ENCODE measurements at regions not wholly inside any gene's neighbourhood (a gene's known extent, or its start where the extent isn't known, plus 50 kb on each side); places are given as distances from the start of the nearest gene placed in this dataset.

DNA sequence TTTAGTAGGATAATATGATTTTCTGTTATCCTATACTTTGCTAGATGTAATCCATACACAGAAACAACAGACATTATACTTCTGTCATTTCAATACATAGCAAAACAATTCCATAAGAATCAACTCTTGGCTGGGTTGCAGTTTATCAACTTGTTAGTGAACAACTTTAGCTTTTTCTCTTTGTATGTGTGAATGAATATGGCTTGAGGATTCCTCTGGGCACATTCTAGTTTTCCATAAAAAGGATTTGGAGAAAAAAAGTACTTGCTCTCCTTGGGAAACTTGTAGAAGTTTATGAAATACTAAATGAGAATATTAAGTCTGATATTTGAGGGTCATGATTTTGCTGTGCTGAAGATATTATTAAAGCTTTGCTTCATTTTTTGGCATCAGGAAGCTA is 210.7 kb upstream of the GIMD1 start:
- TF ChIP-seq YY1 (IDR thresholded peaks at IDR 0.05; ENCODE audit: insufficient read depth, insufficient read length) (no peak), ZNF274 (IDR thresholded peaks at IDR 0.05; ENCODE audit: low read depth, low read length) (no peak)
